GM19035 (cell line): ENCODE measurements at regions not wholly inside any gene's neighbourhood (a gene's known extent, or its start where the extent isn't known, plus 50 kb on each side); places are given as distances from the start of the nearest gene placed in this dataset.
A peak's percentile ranks its signal among the peaks of the same experiment; 100 is the strongest.

Experiments
- ATAC-seq: cut with Tn5 transposase; IDR thresholded peaks from one replicate; pipeline ENCODE4 v1.9.1; 2021; ENCODE audit not compliant: unreplicated experiment

DNA sequence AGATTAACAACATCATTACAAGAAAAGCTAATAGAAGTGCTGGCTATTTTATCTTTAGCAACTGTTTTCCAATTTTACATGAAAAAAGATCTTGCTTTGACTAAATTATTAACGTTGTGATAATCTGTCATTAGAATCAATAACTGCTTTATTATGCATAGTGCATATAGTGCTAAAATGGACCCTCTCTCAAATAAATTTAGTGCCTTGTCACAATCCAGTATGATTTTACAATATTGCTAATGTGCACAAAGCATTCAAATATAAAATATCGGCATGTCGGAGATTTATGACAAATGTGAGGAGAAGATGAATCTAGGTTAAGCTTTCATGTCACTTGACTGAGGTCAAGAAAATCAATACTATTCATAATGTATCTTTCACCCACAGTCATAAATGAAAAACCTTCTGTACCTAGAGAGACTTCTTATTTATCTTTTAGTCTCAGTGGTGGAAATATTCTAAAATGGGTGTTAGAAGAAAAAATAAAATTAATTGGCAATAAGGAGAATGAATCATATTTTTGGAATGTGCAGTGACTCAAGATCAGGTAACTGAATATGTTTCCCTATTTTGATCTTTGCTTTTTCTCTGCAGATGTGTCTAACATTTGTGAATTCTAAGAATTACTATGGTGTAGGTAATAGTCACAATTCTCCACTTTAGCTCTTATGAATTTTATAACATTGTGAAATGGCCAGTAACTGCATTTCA is 672.9 kb upstream of the GRAMD2B start:
- no peak for ATAC-seq

DNA sequence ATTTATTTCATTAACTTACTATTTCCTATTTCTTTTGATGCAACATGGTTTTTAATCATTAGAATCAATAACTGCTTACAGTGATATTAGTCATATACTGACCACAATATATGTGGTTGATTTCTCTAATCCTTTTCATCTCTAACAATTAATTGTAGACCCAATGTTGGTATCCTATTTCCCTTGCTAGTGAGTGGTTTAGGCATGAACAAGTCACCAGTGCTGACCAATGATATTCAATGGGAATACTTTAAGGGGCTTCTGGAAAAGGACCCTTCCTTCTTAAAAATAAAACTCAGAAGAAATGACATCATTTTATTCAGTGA is 672.4 kb upstream of the GRAMD2B start:
- no peak for ATAC-seq

DNA sequence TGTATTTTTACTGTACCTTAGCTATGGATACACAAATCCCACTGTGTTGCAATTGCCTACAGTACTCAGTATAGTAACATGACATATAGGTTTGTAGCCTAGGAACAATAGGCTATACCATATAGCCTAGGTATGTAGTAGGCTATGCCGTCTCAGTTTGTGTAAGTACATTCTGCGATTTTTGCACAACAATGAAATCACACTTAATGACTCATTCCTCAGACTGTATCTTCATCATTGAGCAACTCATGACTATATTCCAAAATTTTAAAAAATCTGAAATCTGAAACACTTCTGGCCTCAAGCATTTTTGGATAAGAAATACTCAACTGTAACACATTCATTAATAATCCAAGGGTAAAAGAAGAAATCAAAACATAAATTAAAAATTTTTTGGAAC is 666.8 kb upstream of the GRAMD2B start:
- ATAC-seq = no peak

DNA sequence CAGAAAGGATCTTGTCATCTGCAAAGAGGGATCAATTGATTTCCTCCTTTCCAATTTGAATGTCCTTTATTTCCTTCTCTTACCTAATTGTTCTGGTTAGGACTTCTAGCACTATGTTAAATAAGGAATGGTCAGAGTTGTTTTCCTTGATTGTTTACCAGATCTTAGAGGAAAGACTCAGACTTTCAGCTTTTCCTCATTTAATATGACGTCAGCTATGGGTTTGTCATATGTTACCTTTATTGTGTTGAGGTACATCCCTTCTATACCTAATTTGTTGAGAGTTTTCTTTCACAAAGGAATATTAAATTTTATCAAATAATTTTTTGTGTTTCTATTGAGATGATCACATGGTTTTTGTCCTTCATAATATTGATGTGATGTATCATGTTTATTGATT is 656.5 kb upstream of the GRAMD2B start:
- ATAC-seq = no peak

DNA sequence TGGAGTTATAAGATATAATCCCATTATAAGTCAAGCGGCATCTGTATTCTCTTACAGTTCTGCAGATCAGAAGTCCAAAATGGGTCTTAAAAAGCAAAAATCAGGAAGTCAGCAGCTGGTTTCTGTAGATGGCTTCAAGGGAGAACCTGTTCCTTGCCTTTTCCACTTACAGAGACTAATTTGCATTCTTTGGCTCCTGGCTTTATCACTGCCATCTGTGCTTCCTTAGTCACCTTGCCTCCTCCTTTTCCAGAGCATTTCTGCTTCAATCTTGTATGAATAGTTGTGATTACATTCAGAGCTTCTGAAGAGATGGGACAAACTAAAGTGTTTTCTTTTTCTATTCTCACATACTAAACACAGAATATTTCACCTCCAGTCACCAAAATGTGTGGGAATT is 647.3 kb upstream of the GRAMD2B start:
- ATAC-seq = no peak

DNA sequence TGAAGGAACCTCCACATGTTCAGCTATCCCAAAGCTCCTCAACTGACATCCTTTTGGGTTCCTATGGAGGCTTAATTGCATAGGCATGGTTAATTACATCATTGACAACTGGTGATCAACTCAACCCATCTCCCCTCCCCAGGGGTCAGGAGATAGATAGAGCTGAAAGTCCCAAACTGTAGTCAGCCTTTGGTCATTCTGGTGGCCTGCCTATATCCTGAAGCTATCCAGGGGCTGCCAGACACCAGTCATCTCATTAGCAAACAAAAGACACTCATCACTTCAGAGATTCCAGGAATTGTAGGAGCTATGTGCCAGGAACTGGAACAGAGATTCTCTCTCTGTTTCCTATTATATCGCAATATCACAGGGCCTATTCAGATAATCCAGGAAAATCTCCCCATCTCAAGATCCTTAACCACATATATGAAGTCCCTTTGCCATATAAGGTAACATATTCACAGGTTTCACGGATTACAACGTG is 646.5 kb upstream of the GRAMD2B start:
- ATAC-seq = no peak

DNA sequence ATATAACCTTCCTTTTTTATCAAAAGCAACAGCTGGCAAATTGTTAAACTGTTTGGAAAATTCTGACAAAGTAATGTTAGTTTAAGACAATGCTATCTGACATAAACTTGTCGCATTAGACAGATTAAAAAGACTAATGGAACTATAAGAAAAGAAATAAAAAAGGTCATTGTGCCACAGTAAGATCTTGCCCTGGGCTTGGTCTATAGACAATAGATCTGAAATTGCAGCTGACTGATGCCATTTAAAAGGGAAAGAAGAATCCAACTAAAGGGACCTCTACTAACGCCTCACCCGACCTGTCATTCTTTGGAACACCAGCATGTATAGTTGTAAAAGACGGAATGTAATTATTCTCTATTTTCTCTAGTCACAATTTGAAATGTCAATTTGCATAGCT is 644.4 kb upstream of the GRAMD2B start:
- ATAC-seq = no peak

DNA sequence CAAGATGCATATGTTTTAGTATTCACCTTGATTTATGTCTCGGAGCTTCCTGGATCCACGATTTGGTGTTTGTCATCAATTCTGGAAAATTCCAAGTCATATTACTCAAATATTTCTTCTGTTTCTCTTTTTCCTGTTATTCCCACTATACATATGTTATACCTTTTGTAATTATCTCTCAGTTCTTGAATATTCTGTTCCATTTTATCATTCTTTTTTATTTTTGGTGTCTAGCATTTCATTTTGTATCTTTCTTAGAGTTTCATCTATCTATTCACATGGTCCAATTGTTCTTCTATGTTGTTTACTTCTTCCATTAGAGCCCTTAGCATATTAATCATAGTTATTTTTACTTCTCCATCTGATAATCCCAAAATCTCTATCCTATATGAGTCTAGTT is 637.8 kb upstream of the GRAMD2B start:
- no peak for ATAC-seq

DNA sequence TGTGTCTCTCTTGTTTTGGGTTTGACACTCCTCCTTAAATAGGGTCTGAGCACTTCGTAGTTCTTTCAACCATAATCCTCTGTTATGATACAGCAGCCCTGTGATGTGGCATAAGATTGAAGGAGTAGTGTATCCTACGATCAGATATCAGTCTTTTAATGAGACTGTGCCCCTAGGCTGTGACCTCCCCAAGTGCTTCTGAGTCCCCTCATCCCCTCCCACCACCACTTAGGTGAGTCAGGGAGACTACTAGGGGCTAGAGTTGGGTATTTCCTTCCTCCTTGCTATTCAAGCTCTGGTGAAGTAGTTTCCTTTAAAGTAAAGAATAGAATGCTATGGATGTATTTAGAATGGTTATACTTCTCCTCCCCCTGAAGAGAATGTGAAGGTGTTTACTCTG is 637.2 kb upstream of the GRAMD2B start:
- no peak for ATAC-seq

DNA sequence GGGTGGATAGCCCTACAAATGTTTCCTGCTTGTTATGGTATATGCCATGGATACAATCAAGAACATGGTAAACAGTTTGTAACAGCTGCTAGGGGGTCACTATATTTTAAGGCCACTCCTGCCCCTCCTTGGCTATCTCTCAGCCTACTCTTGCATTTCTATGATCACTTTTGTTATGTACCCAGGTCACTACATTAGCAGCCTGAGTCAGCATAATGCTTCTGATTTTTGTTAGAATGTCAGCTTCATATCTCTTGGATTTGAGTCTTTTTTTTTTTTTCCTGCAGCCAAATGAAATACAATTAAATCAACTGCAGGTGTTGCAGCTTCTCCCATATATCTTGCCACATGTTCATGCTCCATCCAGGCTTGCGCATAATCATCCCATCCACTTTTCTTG is 629.7 kb upstream of the GRAMD2B start:
- no peak for ATAC-seq

DNA sequence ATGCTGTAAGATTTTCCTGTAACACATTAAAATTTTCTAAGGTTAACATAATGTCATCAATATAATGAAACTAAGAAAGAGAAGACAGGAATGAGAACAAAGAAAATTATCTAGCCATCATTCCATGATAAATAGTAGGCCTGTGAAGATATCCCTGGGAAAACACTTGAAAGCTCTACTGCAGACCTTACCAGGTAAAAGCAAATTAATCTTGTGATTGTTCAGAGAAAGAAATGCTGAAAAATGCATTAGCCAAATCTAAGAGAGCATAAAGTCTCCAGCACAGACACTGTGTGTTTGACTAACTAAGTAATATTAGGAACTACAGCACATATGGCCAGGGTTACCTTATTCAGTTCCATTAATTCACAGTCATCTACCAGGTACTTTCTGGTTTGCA is 628.3 kb upstream of the GRAMD2B start:
- ATAC-seq = no peak

DNA sequence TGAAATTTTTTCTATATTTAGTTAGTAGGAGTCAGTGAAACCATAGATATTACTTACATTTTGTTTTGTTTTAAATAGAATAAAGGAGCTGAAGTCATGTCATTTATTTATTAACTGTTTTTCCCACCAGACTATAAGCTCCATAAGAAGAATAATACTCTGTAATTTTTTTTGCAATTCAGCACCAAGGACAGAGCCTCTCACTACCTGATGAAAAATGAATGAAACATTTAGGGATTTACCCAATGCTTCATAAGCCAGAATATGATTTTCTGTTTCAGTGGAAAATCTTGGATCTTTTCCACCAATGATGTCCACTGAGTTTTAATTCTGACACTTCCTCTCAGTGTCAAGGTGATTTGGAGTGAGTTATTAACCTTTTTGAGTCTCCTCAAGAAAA is 624.9 kb upstream of the GRAMD2B start:
- ATAC-seq = no peak

DNA sequence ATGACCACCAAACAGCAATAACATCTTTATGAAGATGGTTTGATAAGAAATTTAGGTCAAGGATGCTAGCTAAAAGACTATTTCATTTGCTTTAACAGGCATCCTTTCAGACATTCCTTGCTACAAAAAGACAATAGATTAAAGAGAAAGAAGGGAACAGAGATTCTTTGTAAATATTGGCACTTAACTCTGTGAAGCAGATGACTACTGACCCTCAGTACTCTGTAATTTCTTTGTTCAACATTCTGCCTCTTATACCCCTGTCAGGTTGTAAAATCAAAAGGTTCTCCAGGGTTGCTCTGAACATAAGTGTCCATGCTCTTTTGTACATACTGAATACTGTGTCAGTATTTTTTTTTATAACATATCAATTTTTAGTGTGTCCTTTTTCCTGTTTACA is 610.6 kb upstream of the GRAMD2B start:
- no peak for ATAC-seq

DNA sequence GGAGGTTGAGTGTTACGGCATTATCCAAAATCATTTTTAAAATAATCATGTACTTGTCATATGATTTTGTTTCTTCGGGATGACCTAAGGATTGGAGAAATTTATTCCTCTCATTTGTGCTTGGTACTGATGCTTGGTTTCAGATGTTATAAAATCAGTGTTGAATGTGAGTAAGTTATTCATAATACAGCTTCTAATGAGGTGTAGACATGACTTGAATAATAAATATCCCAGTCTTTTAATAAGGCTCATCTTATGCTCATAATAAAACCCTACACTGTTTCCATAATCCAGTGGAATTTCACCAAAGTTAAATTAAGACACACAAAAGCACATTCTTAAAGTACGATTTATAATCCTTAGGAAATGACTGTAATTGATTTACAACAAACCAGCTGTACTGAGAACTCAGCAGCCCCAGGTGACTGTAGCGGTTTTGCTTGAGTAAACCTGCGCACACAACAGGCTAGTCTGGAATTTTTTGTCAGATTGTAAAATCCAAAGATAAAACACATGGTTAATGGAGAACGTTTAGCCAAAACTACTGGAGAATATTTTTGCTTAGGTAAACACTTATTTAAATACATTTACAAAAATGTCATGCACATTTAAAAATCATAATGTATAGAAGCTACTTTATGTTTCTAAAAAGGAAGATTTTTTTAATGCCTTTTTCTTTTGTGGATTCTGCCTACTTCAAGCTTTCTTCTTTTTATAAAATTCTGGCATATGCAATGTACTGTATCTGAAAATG is 609.8 kb upstream of the GRAMD2B start:
- no peak for ATAC-seq

DNA sequence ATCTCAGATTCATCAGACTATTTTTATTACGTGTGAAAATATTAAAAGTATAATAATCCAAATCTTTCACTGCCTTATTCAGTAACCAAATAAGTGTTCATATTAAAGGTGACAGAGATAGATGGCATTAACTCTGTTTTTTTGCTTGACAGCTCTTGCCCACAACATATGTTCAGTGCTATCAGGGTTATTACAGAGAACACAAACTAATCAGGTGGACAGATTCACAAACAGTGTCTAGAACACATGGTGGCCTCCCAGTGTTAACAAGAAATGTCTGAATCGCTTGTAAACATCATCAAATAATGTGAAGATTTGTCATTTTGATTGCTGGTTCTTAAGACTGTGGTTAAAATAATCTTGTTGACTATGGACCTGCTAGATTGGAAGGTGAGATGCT is 609.1 kb upstream of the GRAMD2B start:
- ATAC-seq = no peak

DNA sequence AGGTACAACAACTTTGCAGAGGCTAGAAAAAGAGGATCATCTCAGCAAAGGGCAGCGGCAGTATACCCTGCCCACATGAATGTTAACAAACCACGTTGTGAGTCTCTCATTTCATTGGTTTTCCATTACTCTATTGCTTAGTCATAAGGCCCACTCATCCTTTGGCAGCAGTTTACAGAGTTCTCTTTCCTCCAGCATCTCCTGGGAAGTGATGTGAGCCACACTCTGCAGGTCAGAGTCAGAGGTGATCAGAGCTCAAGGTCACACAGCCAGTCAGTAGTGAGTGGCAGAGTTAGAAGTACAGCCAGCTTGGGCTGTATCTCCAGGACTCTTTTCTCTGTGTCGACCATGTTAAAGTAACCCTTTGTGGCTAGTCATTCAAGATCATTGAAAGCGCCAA is 599.6 kb upstream of the GRAMD2B start:
- no peak for ATAC-seq

DNA sequence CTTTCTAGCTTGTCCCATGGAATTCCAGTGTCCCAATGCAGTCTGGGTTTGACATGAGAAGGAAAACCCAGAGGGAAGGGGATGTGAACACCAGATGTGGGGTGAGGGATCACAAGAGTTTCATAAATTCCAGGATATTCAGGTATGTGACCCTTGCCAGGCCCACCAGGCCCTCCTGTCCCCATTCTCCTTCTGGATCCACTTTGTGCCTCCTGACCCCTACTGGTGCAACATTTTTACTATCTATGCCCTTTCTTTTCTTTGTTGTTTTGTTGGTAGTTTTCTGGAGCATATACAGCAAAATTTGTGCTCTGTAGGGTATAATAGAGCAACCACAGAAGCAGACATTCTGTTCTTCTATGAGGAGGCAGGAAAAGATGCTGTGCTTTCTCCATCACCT is 597.0 kb upstream of the GRAMD2B start:
- ATAC-seq = no peak

DNA sequence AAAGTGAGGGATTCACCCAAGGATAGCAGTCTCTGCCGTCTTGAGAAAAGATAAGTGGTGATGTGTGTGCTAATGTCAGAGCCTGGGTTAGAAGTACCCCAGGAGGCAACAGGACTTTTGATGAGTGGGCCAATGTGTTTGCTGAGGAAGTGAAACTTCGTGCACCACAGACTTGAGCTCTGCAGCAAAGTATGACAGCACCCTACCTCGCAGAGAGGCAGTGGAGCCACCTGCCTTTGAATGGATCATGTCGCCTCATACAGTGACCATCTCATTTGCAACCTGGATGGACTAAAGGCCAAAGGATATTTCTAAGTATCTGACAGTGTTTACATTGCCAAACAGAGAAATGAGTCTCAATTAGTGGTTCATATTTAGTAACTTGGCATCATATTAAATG is 593.9 kb upstream of the GRAMD2B start:
- peak; percentile 99 for ATAC-seq

DNA sequence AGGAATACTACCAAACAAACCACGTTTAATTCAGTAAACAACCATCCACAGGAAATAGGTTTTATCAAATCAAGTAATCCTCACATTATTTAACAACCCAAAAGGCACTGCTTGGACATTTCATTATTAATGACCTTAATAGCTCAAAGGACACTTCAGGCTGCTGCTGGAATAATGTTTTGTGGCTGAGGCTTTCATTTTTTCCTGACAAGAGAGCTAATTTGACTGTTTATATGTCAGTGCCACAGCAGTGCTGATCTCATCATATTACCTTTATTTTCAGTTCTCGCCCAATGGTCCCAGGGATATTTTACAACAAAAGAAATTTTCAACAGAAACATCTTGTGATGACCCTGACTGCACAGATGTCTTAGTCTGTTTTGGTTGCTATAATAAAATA is 589.8 kb upstream of the GRAMD2B start:
- no peak for ATAC-seq

DNA sequence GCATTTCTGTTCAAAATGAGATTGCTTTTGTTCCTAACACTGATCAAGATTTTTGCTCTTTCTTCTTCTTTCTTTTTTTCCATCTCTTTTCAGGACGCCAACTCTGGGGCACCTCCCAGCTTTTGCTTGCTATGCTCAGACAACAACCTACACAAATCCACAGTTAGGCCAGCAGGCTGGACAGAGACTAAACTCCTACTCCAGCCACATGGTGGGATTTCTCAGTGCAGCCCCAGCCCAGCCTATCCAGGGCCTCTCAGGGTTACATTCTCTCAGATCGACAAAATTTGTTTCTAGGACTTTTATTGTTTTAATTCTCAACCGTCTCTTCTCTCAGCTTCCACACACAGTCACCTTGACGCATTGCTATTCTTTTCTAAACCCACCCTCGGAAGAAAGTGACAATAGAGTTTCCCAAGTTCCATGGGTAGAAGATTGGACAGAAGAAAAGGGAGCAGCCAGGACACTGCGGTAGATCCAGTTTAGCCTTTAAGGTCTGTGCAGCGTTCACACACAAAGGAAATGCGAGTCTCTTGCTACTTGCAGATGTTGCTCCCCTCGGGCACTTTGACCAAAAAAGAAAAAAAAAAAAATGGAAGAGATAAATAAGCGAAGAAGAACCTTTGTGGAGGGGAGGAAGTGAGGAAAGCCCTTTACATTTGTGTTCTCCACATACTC is 588.6 kb upstream of the GRAMD2B start:
- no peak for ATAC-seq

DNA sequence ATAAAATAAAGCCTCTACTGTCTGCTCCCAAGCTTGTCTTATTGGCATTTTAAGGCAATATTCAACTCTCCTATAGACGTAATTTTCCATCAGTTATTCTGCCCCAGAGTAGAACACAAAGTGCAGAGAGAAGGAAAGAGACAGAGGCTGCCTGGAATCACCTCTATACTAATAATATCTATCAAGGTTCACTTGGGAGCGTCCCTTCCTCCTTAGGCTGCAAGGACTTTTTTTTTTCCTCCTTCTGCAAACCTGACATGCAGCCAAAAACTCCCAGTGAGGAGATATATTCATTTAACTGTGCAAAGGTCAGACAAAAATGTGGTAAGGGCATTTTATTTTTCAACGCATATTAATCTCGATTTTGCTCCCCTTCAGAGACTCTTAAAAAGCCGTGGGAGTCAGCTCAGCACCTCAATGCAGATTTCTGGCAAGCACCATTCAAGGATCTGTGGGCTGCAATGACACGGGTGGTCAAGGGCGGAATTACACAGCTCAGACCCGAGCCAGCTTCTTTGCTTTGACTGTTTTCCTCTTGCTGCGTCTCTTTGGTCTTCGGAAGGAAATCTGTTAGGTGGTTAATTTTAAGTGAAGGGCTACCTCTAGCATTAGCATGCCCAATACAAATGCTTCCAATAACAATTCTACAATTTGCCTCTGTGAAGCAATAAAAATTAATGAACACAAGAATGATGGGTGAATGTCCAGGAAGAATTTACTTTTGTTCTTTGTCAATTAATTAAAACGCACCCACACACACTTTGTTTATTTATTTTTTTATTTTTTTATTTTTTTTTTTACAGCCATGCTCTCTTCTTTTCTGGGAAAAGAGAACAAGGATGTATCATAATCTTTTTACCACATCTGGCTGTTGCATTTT is 587.7 kb upstream of the GRAMD2B start:
- ATAC-seq = peak; percentile 83
